GDM1 (cell line): ENCODE measurements at regions not wholly inside any gene's neighbourhood (a gene's known extent, or its start where the extent isn't known, plus 50 kb on each side); places are given as distances from the start of the nearest gene placed in this dataset.

Experiments used
- DNase-seq: peaks from one replicate; lab custom pipeline; 2025; lab: John Stamatoyannopoulos, UW

GRCh38 chr2:102951249-102951648, 189.4 kb downstream of the TMEM182 start:
- no peak for DNase-seq

GRCh38 chr2:102967451-102967850, 205.6 kb downstream of the TMEM182 start:
- DNase-seq, result no peak

GRCh38 chr2:102968375-102968774, 206.5 kb downstream of the TMEM182 start:
- no peak for DNase-seq

GRCh38 chr2:102971701-102972100, 209.9 kb downstream of the TMEM182 start:
- DNase-seq, result no peak

- peak; percentile 13 for DNase-seq
Observed at GRCh38 chr2:102975996-102976975, 214.5 kb downstream of the TMEM182 start.

GRCh38 chr2:102977426-102978090, 215.7 kb downstream of the TMEM182 start:
- no peak for DNase-seq

GRCh38 chr2:102978091-102978490, 216.3 kb downstream of the TMEM182 start:
- DNase-seq, result no peak

GRCh38 chr2:102979429-102979828, 217.6 kb downstream of the TMEM182 start:
- DNase-seq, result no peak

GRCh38 chr2:102983786-102984185, 222.0 kb downstream of the TMEM182 start:
- DNase-seq, result no peak

- no peak for DNase-seq
Observed at GRCh38 chr2:102986826-102987490, 225.1 kb downstream of the TMEM182 start.

GRCh38 chr2:102992607-102993006, 230.8 kb downstream of the TMEM182 start:
- DNase-seq, result no peak

- DNase-seq, result no peak
Observed at GRCh38 chr2:102999958-103000357, 238.1 kb downstream of the TMEM182 start.

- no peak for DNase-seq
Observed at GRCh38 chr2:103002954-103003353, 241.1 kb downstream of the TMEM182 start.

GRCh38 chr2:103003750-103004260, 242.0 kb downstream of the TMEM182 start:
- no peak for DNase-seq

GRCh38 chr2:103004426-103004942, 242.7 kb downstream of the TMEM182 start:
- no peak for DNase-seq

- no peak for DNase-seq
Observed at GRCh38 chr2:103005393-103005792, 243.6 kb downstream of the TMEM182 start.

- no peak for DNase-seq
Observed at GRCh38 chr2:103007086-103007485, 245.3 kb downstream of the TMEM182 start.

- DNase-seq, result no peak
Observed at GRCh38 chr2:103008586-103008985, 246.8 kb downstream of the TMEM182 start.

GRCh38 chr2:103009871-103010270, 248.0 kb downstream of the TMEM182 start:
- no peak for DNase-seq

GRCh38 chr2:103010306-103010705, 248.5 kb downstream of the TMEM182 start:
- no peak for DNase-seq

- no peak for DNase-seq
Observed at GRCh38 chr2:103010751-103011150, 248.9 kb downstream of the TMEM182 start.

GRCh38 chr2:103012590-103012989, 250.8 kb downstream of the TMEM182 start:
- DNase-seq, result no peak
